Transverse colon (tissue), 3 donors: ENCODE measurements at regions not wholly inside any gene's neighbourhood (a gene's known extent, or its start where the extent isn't known, plus 50 kb on each side); places are given as distances from the start of the nearest gene placed in this dataset.

Source experiments
- EP300 ChIP-seq: sonication (generic); formaldehyde crosslinking; IDR thresholded peaks from one replicate; pipeline ENCODE4 v1.6.1; 2017; ENCODE audit warnings: antibody characterized with exemption, low read depth
- POLR2A ChIP-seq: fragments of 450-650 bp; IDR thresholded peaks from one replicate; pipeline ENCODE4 v1.6.1; 2016; ENCODE audit warnings: antibody characterized with exemption, mild to moderate bottlenecking, moderate library complexity
- TF ChIP-seq, protein P1 (sequence below), 5 experiments: fragments of 200-600 bp in 3 of 5; fragments of 450-650 bp in 2 of 5; sonication (generic) in 3 of 5; IDR thresholded peaks; 1 replicate in 2 of 5; 2 replicates in 3 of 5; pipeline ENCODE4 v1.5.1; 2016 to 2017; ENCODE audit warnings: antibody characterized with exemption in 5 of 5, inconsistent platforms in 3 of 5, mild to moderate bottlenecking in 2 of 5, moderate library complexity in 1 of 5

DNA sequence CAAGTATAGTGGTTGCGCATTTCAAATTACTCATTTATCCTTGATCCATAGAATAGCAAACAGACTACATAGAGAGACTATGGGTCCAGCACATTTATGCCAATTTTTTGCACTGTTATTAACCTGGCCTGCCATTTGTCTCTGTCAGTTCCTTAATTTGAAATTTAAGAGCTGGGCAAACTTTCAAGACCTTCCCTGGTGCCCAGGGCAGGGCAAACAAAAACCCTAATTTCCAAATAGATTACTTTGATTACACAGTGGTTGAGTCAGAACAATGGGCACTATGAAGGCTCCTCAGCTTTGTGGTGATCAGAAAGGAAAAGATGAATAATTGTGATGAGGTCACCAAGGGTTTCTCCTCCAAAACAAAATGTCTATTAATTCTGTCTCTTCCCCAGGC lies 80.6 kb downstream of the TNFSF18 start:
- TF ChIP-seq, protein P1, sequence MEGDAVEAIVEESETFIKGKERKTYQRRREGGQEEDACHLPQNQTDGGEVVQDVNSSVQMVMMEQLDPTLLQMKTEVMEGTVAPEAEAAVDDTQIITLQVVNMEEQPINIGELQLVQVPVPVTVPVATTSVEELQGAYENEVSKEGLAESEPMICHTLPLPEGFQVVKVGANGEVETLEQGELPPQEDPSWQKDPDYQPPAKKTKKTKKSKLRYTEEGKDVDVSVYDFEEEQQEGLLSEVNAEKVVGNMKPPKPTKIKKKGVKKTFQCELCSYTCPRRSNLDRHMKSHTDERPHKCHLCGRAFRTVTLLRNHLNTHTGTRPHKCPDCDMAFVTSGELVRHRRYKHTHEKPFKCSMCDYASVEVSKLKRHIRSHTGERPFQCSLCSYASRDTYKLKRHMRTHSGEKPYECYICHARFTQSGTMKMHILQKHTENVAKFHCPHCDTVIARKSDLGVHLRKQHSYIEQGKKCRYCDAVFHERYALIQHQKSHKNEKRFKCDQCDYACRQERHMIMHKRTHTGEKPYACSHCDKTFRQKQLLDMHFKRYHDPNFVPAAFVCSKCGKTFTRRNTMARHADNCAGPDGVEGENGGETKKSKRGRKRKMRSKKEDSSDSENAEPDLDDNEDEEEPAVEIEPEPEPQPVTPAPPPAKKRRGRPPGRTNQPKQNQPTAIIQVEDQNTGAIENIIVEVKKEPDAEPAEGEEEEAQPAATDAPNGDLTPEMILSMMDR (IDR thresholded peaks at IDR 0.05) = no peak
- no peak for TF ChIP-seq POLR2A
- TF ChIP-seq EP300 = no peak
